ENCODE measurements at regions not wholly inside any gene's neighbourhood (a gene's known extent, or its start where the extent isn't known, plus 50 kb on each side); places are given as distances from the start of the nearest gene placed in this dataset.

GRCh38 chr6:98998103-98998502 is 50.4 kb upstream of the FBXL4 start:
- 70 to 77% (median 76%) methylated on average over 5 of the region's 5 CpGs for WGBS, 5 donors
- TF ChIP-seq POLR2AphosphoS5 (IDR thresholded peaks at IDR 0.05), result no peak
- TF ChIP-seq POLR2A (IDR thresholded peaks at IDR 0.05), result no peak
- no peak for TF ChIP-seq EP300 (IDR thresholded peaks at IDR 0.05)
- TF ChIP-seq, protein P1, sequence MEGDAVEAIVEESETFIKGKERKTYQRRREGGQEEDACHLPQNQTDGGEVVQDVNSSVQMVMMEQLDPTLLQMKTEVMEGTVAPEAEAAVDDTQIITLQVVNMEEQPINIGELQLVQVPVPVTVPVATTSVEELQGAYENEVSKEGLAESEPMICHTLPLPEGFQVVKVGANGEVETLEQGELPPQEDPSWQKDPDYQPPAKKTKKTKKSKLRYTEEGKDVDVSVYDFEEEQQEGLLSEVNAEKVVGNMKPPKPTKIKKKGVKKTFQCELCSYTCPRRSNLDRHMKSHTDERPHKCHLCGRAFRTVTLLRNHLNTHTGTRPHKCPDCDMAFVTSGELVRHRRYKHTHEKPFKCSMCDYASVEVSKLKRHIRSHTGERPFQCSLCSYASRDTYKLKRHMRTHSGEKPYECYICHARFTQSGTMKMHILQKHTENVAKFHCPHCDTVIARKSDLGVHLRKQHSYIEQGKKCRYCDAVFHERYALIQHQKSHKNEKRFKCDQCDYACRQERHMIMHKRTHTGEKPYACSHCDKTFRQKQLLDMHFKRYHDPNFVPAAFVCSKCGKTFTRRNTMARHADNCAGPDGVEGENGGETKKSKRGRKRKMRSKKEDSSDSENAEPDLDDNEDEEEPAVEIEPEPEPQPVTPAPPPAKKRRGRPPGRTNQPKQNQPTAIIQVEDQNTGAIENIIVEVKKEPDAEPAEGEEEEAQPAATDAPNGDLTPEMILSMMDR (IDR thresholded peaks at IDR 0.05), result no peak
- intact Hi-C loops (cut with DNase I; ENCODE audit: low total_unique reads), result no loop called here
- DNase-seq, result no peak
- H3K27ac ChIP-seq, result no peak overlapping the region
- H3K36me3 ChIP-seq, result no peaks in the 10 kb centered on the region
- no peaks in the 10 kb centered on the region for H3K27me3 ChIP-seq
- H3K4me3 ChIP-seq, result no peak overlapping the region
- no peaks in the 10 kb centered on the region for H3K4me1 ChIP-seq
- H3K9me3 ChIP-seq, result no peaks in the 10 kb centered on the region

Small RNA genes lying in the stretch of these regions (small RNA-seq; reads per million reads assigned to genes)
- gene MIR548AI, result 0 reads per million in 4 donors

All from stomach (tissue), 8 donors.